ENCODE measurements at regions not wholly inside any gene's neighbourhood (a gene's known extent, or its start where the extent isn't known, plus 50 kb on each side); places are given as distances from the start of the nearest gene placed in this dataset.

DNA sequence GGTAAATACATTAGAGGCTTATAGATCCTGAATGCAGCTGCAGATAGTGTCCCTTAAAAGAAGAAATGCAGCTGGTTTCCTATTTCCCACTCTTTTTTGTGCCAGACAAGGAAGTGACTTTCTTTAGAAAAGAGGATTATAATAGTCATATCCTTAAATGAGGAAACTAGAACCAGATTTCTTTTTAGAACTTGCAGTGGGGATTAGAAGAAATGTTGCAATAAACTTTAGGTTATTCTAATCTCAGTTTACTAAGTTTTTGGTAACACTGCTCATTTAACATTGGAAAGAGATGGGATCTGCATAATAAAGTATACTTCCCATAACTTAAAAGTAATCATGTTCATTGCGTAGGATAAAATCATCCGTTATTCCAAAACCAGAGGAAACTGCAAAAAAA lies 101.9 kb downstream of the SLIT2 start:
- DNase-seq (ENCODE audit: low spot score in 2 of 2) = no peak
- 79% methylated on average over 2 of the region's 2 CpGs for WGBS
- no peaks in the 10 kb centered on the region for H3K4me1 ChIP-seq

GRCh38 chr4:20354120-20354519 lies 102.4 kb downstream of the SLIT2 start:
- no peaks in the 10 kb centered on the region for H3K36me3 ChIP-seq
- no peaks in the 10 kb centered on the region for H3K4me1 ChIP-seq
- DNase-seq (ENCODE audit: low spot score in 2 of 2) = no peak
- no peak overlapping the region for H3K27ac ChIP-seq
- H3K4me3 ChIP-seq = no peak overlapping the region
- no peaks in the 10 kb centered on the region for H3K27me3 ChIP-seq
- WGBS = 61% methylated on average over 1 of the region's 1 CpG
- H3K9me3 ChIP-seq = no peaks in the 10 kb centered on the region
- no peak for TF ChIP-seq POLR2AphosphoS5 (IDR thresholded peaks at IDR 0.05)
- no peak for TF ChIP-seq POLR2A (IDR thresholded peaks at IDR 0.05)
- TF ChIP-seq, protein P1, sequence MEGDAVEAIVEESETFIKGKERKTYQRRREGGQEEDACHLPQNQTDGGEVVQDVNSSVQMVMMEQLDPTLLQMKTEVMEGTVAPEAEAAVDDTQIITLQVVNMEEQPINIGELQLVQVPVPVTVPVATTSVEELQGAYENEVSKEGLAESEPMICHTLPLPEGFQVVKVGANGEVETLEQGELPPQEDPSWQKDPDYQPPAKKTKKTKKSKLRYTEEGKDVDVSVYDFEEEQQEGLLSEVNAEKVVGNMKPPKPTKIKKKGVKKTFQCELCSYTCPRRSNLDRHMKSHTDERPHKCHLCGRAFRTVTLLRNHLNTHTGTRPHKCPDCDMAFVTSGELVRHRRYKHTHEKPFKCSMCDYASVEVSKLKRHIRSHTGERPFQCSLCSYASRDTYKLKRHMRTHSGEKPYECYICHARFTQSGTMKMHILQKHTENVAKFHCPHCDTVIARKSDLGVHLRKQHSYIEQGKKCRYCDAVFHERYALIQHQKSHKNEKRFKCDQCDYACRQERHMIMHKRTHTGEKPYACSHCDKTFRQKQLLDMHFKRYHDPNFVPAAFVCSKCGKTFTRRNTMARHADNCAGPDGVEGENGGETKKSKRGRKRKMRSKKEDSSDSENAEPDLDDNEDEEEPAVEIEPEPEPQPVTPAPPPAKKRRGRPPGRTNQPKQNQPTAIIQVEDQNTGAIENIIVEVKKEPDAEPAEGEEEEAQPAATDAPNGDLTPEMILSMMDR (IDR thresholded peaks at IDR 0.05) = no peak
- no peak for TF ChIP-seq EP300 (IDR thresholded peaks at IDR 0.05)

More for the DNA sequence above, 101.9 kb downstream of the SLIT2 start:
- no peaks in the 10 kb centered on the region for H3K9me3 ChIP-seq
- TF ChIP-seq POLR2AphosphoS5 (IDR thresholded peaks at IDR 0.05) (no peak), POLR2A (IDR thresholded peaks at IDR 0.05) (no peak), EP300 (IDR thresholded peaks at IDR 0.05) (no peak)
- TF ChIP-seq, protein P1 (IDR thresholded peaks at IDR 0.05) = no peak
- H3K27ac ChIP-seq = no peak overlapping the region
- no peak overlapping the region for H3K4me3 ChIP-seq
- H3K27me3 ChIP-seq = no peaks in the 10 kb centered on the region
- H3K36me3 ChIP-seq = no peaks in the 10 kb centered on the region

GRCh38 chr4:20356565-20356964 lies 104.9 kb downstream of the SLIT2 start:
- no peak for TF ChIP-seq EP300 (IDR thresholded peaks at IDR 0.05)
- TF ChIP-seq POLR2AphosphoS5 (IDR thresholded peaks at IDR 0.05) = no peak
- TF ChIP-seq POLR2A (IDR thresholded peaks at IDR 0.05) = no peak
- no peaks in the 10 kb centered on the region for H3K27me3 ChIP-seq
- no peak for DNase-seq (ENCODE audit: low spot score in 2 of 2)
- H3K9me3 ChIP-seq = no peaks in the 10 kb centered on the region
- H3K36me3 ChIP-seq = no peaks in the 10 kb centered on the region
- 51% methylated on average over 3 of the region's 3 CpGs for WGBS
- H3K4me3 ChIP-seq = no peak overlapping the region
- no peaks in the 10 kb centered on the region for H3K4me1 ChIP-seq
- no peak overlapping the region for H3K27ac ChIP-seq

- Histone ChIP-seq H3K4me3 (no peak overlapping the region), H3K36me3 (no peaks in the 10 kb centered on the region), H3K9me3 (no peaks in the 10 kb centered on the region), H3K27ac (no peak overlapping the region), H3K4me1 (no peaks in the 10 kb centered on the region), H3K27me3 (no peaks in the 10 kb centered on the region)
- WGBS = 66% methylated on average over 8 of the region's 8 CpGs
- no peak for DNase-seq (ENCODE audit: low spot score in 2 of 2)
- TF ChIP-seq POLR2A (IDR thresholded peaks at IDR 0.05) (no peak), POLR2AphosphoS5 (IDR thresholded peaks at IDR 0.05) (no peak), EP300 (IDR thresholded peaks at IDR 0.05) (no peak)
- TF ChIP-seq, protein P1 (IDR thresholded peaks at IDR 0.05) = no peak
Measured at GRCh38 chr4:20358110-20358509, 106.4 kb downstream of the SLIT2 start.

- no peak overlapping the region for H3K4me3 ChIP-seq
- no peak for DNase-seq (ENCODE audit: low spot score in 2 of 2)
- H3K9me3 ChIP-seq = no peaks in the 10 kb centered on the region
- no peak overlapping the region for H3K27ac ChIP-seq
- H3K4me1 ChIP-seq = no peaks in the 10 kb centered on the region
- 97% methylated on average over 1 of the region's 1 CpG for WGBS
- H3K27me3 ChIP-seq = no peaks in the 10 kb centered on the region
- no peaks in the 10 kb centered on the region for H3K36me3 ChIP-seq
- TF ChIP-seq POLR2A (IDR thresholded peaks at IDR 0.05) = no peak
- TF ChIP-seq, protein P1 (IDR thresholded peaks at IDR 0.05) = no peak
- TF ChIP-seq POLR2AphosphoS5 (IDR thresholded peaks at IDR 0.05) = no peak
- no peak for TF ChIP-seq EP300 (IDR thresholded peaks at IDR 0.05)
Measured at GRCh38 chr4:20359692-20360091, 108.0 kb downstream of the SLIT2 start.

DNA sequence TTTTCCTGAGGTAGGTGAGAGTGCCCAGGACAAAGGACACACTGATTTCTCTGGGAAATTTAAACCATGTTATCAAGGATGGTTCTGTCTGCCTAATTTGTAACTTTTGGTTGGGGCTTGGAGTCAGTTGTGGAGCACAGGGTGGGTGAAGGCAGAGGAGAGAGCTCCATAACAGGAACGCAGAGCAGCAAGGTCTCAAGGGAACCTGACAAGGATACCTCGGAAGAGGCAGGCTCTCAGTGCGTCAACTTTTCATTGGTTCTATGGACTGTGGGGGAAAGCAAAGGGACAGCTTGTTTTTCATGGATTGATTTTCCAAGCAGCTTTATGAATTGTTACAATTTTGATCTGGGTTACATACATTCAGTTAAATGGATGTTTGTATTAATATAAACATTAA lies 110.4 kb downstream of the SLIT2 start:
- TF ChIP-seq POLR2A (IDR thresholded peaks at IDR 0.05) = no peak
- TF ChIP-seq, protein P1 (IDR thresholded peaks at IDR 0.05) = no peak
- no peak for TF ChIP-seq EP300 (IDR thresholded peaks at IDR 0.05)
- TF ChIP-seq POLR2AphosphoS5 (IDR thresholded peaks at IDR 0.05) = no peak
- Histone ChIP-seq H3K4me3 (no peak overlapping the region), H3K4me1 (no peaks in the 10 kb centered on the region), H3K27ac (no peak overlapping the region), H3K27me3 (no peaks in the 10 kb centered on the region), H3K9me3 (no peaks in the 10 kb centered on the region), H3K36me3 (no peaks in the 10 kb centered on the region)
- no peak for DNase-seq (ENCODE audit: low spot score in 2 of 2)
- 91% methylated on average over 3 of the region's 3 CpGs for WGBS

Data from suprapubic skin (tissue), 4 donors.